ENCODE measurements at regions not wholly inside any gene's neighbourhood (a gene's known extent, or its start where the extent isn't known, plus 50 kb on each side); places are given as distances from the start of the nearest gene placed in this dataset.
"Not testable (repeated sequence)": the region's sequence is repeated elsewhere in the genome, so short reads cannot be mapped to it uniquely, and the experiment has no call there.

DNA sequence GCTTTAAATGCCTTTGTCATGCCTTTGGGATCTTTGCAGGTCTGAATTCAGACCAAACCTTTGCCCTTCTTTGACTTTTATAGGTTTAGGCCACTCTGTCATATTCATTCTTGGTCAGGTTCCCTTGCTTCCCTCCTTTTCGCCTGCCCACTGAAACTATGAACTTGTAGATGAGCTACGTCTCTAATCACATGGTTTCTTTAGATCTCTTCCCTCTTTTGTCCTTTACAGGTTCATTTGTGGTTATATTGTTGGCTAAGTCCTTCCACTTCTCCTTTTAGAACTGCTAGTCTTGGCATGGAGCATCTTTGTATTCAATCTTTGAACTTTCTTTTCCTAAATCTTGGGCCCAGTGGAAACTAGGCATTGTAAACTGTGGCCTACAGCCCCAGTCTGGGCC lies 104.0 kb upstream of the ZEB1 start:
- Histone ChIP-seq H3K4me3 (ENCODE audit: low read depth, low read length) (no peak overlapping the region), H3K4me1 (ENCODE audit: control insufficient read depth, insufficient read depth, low read length) (no peaks in the 10 kb centered on the region), H3K9me3 (ENCODE audit: control insufficient read depth, insufficient read depth, low read length) (no peaks in the 10 kb centered on the region), H3K9ac (ENCODE audit: low read depth, low read length) (no peak overlapping the region), H3K27ac (ENCODE audit: low read depth, low read length) (no peak overlapping the region), H3K27me3 (ENCODE audit: control insufficient read depth, insufficient read depth, low read length) (no peaks in the 10 kb centered on the region), H3K36me3 (ENCODE audit: control insufficient read depth, insufficient read depth, low read length) (no peaks in the 10 kb centered on the region)

DNA sequence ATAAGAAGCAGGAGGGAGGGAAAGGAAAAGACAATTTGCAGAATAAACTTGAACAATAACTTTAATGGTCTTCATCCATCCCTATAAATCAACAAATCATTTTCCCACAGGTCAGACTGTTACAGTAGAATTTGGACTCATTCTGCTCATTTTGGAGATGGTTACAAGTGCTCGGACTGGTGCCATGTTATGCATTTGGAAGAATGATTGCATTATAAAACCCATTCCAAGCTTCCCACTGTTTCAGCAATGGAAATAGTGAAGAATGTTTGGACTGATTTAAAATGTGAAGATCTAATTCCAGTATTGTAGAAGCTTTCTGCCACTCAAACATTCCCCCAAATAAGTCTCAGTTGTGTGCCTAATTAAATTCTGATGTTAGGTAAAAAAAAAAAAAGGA lies 99.7 kb upstream of the ZEB1 start:
- Histone ChIP-seq H3K27me3 (ENCODE audit: control insufficient read depth, insufficient read depth, low read length) (no peaks in the 10 kb centered on the region), H3K9ac (ENCODE audit: low read depth, low read length) (no peak overlapping the region), H3K4me3 (ENCODE audit: low read depth, low read length) (no peak overlapping the region), H3K36me3 (ENCODE audit: control insufficient read depth, insufficient read depth, low read length) (no peaks in the 10 kb centered on the region), H3K27ac (ENCODE audit: low read depth, low read length) (no peak overlapping the region), H3K4me1 (ENCODE audit: control insufficient read depth, insufficient read depth, low read length) (no peaks in the 10 kb centered on the region), H3K9me3 (ENCODE audit: control insufficient read depth, insufficient read depth, low read length) (no peaks in the 10 kb centered on the region)

- H3K4me3 ChIP-seq (ENCODE audit: low read depth, low read length); H3K27me3 ChIP-seq (ENCODE audit: control insufficient read depth, insufficient read depth, low read length); H3K9ac ChIP-seq (ENCODE audit: low read depth, low read length); H3K36me3 ChIP-seq (ENCODE audit: control insufficient read depth, insufficient read depth, low read length); H3K4me1 ChIP-seq (ENCODE audit: control insufficient read depth, insufficient read depth, low read length); H3K27ac ChIP-seq (ENCODE audit: low read depth, low read length); H3K9me3 ChIP-seq (ENCODE audit: control insufficient read depth, insufficient read depth, low read length): not testable (repeated sequence)
Observed at GRCh38 chr10:31228780-31229179, 90.2 kb upstream of the ZEB1 start.

DNA sequence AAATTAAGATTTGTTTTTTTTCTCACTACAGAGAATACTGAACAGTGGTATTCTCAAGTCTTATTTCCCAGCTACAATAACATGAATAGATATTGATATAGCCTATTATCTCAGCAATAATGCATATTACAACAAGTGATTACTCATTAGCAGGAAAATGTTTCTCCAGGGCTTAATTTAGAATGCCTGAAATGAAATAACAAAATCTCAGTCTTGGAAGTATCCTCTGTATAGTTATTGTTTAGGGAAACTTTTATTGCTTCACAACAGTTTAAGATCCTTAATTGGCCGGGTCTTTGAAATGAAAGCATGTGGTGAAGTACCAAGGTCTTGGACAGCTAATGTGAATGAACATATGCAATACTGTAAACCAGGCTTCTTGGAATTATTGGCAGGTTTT lies 79.1 kb upstream of the ZEB1 start:
- H3K4me1 ChIP-seq (ENCODE audit: control insufficient read depth, insufficient read depth, low read length) = no peaks in the 10 kb centered on the region
- no peaks in the 10 kb centered on the region for H3K27me3 ChIP-seq (ENCODE audit: control insufficient read depth, insufficient read depth, low read length)
- no peak overlapping the region for H3K9ac ChIP-seq (ENCODE audit: low read depth, low read length)
- no peak overlapping the region for H3K4me3 ChIP-seq (ENCODE audit: low read depth, low read length)
- no peaks in the 10 kb centered on the region for H3K36me3 ChIP-seq (ENCODE audit: control insufficient read depth, insufficient read depth, low read length)
- H3K9me3 ChIP-seq (ENCODE audit: control insufficient read depth, insufficient read depth, low read length) = no peaks in the 10 kb centered on the region
- H3K27ac ChIP-seq (ENCODE audit: low read depth, low read length) = no peak overlapping the region

- no peak overlapping the region for H3K4me3 ChIP-seq (ENCODE audit: low read depth, low read length)
- no peaks in the 10 kb centered on the region for H3K27me3 ChIP-seq (ENCODE audit: control insufficient read depth, insufficient read depth, low read length)
- no peaks in the 10 kb centered on the region for H3K4me1 ChIP-seq (ENCODE audit: control insufficient read depth, insufficient read depth, low read length)
- H3K27ac ChIP-seq (ENCODE audit: low read depth, low read length) = no peak overlapping the region
- H3K9ac ChIP-seq (ENCODE audit: low read depth, low read length) = no peak overlapping the region
- H3K9me3 ChIP-seq (ENCODE audit: control insufficient read depth, insufficient read depth, low read length) = no peaks in the 10 kb centered on the region
- H3K36me3 ChIP-seq (ENCODE audit: control insufficient read depth, insufficient read depth, low read length) = no peaks in the 10 kb centered on the region
Observed at GRCh38 chr10:31242902-31243301, 76.1 kb upstream of the ZEB1 start.

DNA sequence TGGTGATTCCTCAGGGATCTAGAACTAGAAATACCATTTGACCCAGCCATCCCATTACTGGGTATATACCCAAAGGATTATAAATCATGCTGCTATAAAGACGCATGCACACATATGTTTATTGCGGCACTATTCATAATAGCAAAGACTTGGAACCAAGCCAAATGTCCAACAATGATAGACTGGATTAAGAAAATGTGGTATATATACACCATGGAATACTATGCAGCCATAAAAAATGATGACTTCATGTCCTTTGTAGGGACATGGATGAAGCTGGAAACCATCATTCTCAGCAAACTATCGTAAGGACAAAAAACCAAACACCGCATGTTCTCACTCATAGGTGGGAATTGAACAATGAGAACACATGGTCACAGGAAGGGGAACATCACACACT lies 67.9 kb upstream of the ZEB1 start:
- H3K9ac ChIP-seq (ENCODE audit: low read depth, low read length); H3K4me1 ChIP-seq (ENCODE audit: control insufficient read depth, insufficient read depth, low read length); H3K9me3 ChIP-seq (ENCODE audit: control insufficient read depth, insufficient read depth, low read length); H3K27me3 ChIP-seq (ENCODE audit: control insufficient read depth, insufficient read depth, low read length); H3K27ac ChIP-seq (ENCODE audit: low read depth, low read length); H3K4me3 ChIP-seq (ENCODE audit: low read depth, low read length); H3K36me3 ChIP-seq (ENCODE audit: control insufficient read depth, insufficient read depth, low read length): not testable (repeated sequence)

DNA sequence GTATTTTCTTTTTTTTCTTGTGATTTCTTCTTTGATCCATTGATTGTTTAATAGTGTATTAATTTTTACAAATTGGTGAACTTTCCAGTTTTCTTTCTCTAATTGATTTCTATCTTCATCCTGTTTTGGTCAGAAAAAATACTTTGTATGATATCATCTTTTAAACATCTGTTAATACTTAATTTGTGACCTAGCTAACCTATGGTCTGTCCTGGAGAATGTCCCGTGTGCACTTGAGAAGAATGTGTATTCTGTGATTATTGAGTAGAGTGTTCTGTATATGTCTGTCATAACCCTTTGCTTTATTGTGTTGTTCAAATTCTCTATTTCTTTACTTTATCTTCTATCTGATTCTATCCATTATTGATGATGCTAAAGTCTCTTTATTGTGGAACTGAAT lies 65.8 kb upstream of the ZEB1 start:
- H3K36me3 ChIP-seq (ENCODE audit: control insufficient read depth, insufficient read depth, low read length) = no peaks in the 10 kb centered on the region
- no peaks in the 10 kb centered on the region for H3K4me1 ChIP-seq (ENCODE audit: control insufficient read depth, insufficient read depth, low read length)
- H3K27me3 ChIP-seq (ENCODE audit: control insufficient read depth, insufficient read depth, low read length) = no peaks in the 10 kb centered on the region
- H3K9ac ChIP-seq (ENCODE audit: low read depth, low read length) = no peak overlapping the region
- no peaks in the 10 kb centered on the region for H3K9me3 ChIP-seq (ENCODE audit: control insufficient read depth, insufficient read depth, low read length)
- no peak overlapping the region for H3K4me3 ChIP-seq (ENCODE audit: low read depth, low read length)
- H3K27ac ChIP-seq (ENCODE audit: low read depth, low read length) = no peak overlapping the region

- H3K27ac ChIP-seq (ENCODE audit: low read depth, low read length) = no peak overlapping the region
- no peak overlapping the region for H3K9ac ChIP-seq (ENCODE audit: low read depth, low read length)
- no peaks in the 10 kb centered on the region for H3K4me1 ChIP-seq (ENCODE audit: control insufficient read depth, insufficient read depth, low read length)
- no peaks in the 10 kb centered on the region for H3K27me3 ChIP-seq (ENCODE audit: control insufficient read depth, insufficient read depth, low read length)
- no peaks in the 10 kb centered on the region for H3K36me3 ChIP-seq (ENCODE audit: control insufficient read depth, insufficient read depth, low read length)
- no peaks in the 10 kb centered on the region for H3K9me3 ChIP-seq (ENCODE audit: control insufficient read depth, insufficient read depth, low read length)
- H3K4me3 ChIP-seq (ENCODE audit: low read depth, low read length) = no peak overlapping the region
Observed at GRCh38 chr10:31261511-31262311, 57.3 kb upstream of the ZEB1 start.

DNA sequence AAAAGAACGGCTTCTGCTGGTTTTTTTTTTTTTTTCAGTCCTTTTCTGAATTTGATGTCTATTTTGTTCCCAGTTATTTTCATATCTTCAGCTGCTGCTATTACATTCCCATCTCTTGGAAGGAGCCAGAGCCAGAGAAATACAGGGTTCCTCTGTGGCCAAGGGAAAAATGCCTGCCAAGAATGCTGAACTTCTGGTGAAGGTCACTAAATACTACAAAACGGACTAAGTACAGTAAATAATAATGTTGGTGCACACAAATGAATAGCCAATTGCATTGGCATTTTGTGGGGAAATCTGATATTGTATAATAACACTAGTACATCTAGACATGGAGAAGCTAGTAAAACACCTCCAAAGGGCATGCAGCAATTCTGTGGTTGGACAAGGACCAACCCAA lies 56.3 kb upstream of the ZEB1 start:
- H3K4me1 ChIP-seq (ENCODE audit: control insufficient read depth, insufficient read depth, low read length) = no peaks in the 10 kb centered on the region
- H3K27me3 ChIP-seq (ENCODE audit: control insufficient read depth, insufficient read depth, low read length) = no peaks in the 10 kb centered on the region
- no peaks in the 10 kb centered on the region for H3K9me3 ChIP-seq (ENCODE audit: control insufficient read depth, insufficient read depth, low read length)
- no peak overlapping the region for H3K27ac ChIP-seq (ENCODE audit: low read depth, low read length)
- H3K4me3 ChIP-seq (ENCODE audit: low read depth, low read length) = no peak overlapping the region
- H3K36me3 ChIP-seq (ENCODE audit: control insufficient read depth, insufficient read depth, low read length) = no peaks in the 10 kb centered on the region
- no peak overlapping the region for H3K9ac ChIP-seq (ENCODE audit: low read depth, low read length)

GRCh38 chr10:31263903-31264302 lies 55.1 kb upstream of the ZEB1 start:
- no peak overlapping the region for H3K9ac ChIP-seq (ENCODE audit: low read depth, low read length)
- no peaks in the 10 kb centered on the region for H3K27me3 ChIP-seq (ENCODE audit: control insufficient read depth, insufficient read depth, low read length)
- no peak overlapping the region for H3K27ac ChIP-seq (ENCODE audit: low read depth, low read length)
- H3K36me3 ChIP-seq (ENCODE audit: control insufficient read depth, insufficient read depth, low read length) = no peaks in the 10 kb centered on the region
- H3K9me3 ChIP-seq (ENCODE audit: control insufficient read depth, insufficient read depth, low read length) = no peaks in the 10 kb centered on the region
- no peaks in the 10 kb centered on the region for H3K4me1 ChIP-seq (ENCODE audit: control insufficient read depth, insufficient read depth, low read length)
- no peak overlapping the region for H3K4me3 ChIP-seq (ENCODE audit: low read depth, low read length)

DNA sequence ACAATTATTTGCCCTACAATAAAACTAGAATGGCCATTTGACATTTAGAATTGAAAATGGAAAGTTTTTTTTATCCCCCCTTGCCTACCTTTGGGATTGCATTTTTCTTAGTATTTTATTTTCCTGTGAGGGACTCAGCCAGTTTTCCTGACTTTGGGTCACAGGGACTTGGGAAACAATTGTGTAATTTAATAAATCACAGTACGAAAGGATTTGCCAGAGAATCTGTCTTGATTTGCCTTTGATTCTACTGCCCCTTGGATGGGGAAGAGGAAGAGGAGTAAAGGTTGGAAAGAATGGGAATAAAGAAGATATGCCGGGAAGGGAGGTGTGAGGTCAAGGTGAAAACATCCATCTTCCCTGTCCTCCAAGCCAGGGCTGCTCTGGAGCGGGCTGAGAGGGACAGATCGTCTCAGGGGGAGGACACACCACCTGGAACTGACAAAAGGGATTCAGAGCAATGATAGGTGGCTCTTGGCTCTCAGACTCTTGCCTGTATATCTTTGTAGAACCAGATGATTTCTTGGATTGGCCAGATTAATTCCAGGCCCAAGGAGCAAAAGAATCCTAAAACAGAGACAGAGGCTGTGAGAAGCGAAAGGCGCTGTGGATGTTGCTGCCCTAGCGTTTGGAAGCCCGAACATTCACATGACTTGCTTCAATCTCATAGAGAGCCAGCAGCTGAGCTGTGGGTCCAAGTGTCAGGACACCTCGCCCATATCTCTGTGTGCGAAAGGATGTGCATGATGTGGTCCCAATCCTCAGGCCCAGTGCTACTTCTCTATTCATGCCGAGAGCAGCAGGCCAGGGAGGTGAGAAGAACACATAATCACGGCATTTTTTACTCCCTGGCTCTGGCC lies 50.3 kb upstream of the ZEB1 start:
- Histone ChIP-seq H3K9me3 (ENCODE audit: control insufficient read depth, insufficient read depth, low read length) (no peaks in the 10 kb centered on the region), H3K4me1 (ENCODE audit: control insufficient read depth, insufficient read depth, low read length) (no peaks in the 10 kb centered on the region), H3K9ac (ENCODE audit: low read depth, low read length) (no peak overlapping the region), H3K27me3 (ENCODE audit: control insufficient read depth, insufficient read depth, low read length) (no peaks in the 10 kb centered on the region), H3K4me3 (ENCODE audit: low read depth, low read length) (no peak overlapping the region), H3K36me3 (ENCODE audit: control insufficient read depth, insufficient read depth, low read length) (no peaks in the 10 kb centered on the region), H3K27ac (ENCODE audit: low read depth, low read length) (no peak overlapping the region)
